ENCODE measurements at regions not wholly inside any gene's neighbourhood (a gene's known extent, or its start where the extent isn't known, plus 50 kb on each side); places are given as distances from the start of the nearest gene placed in this dataset.
"Not testable (repeated sequence)": the region's sequence is repeated elsewhere in the genome, so short reads cannot be mapped to it uniquely, and the experiment has no call there.

- Mint-ChIP-seq H3K4me3 (no peak overlapping the region), H3K27me3 (ENCODE audit: low read depth, poor library complexity) (peaks cover under 1% of the 10 kb centered on the region), H3K36me3 (ENCODE audit: low read depth) (no peaks in the 10 kb centered on the region), H3K27ac (no peak overlapping the region), H3K4me1 (no peaks in the 10 kb centered on the region), H3K9me3 (peaks cover 13% of the 10 kb centered on the region)
- TF ChIP-seq CTCF (IDR thresholded peaks at IDR 0.05): no peak
- DNase-seq: no peak
These were observed 99.5 kb downstream of the POLR2M start for GRCh38 chr15:57806003-57806402.

GRCh38 chr15:57809285-57809684, 102.8 kb downstream of the POLR2M start:
- peaks cover 11% of the 10 kb centered on the region for H3K36me3 Mint-ChIP-seq (ENCODE audit: low read depth)
- H3K9me3 Mint-ChIP-seq: peaks cover 41% of the 10 kb centered on the region
- H3K27me3 Mint-ChIP-seq (ENCODE audit: low read depth, poor library complexity); DNase-seq; H3K4me1 Mint-ChIP-seq; H3K27ac Mint-ChIP-seq; H3K4me3 Mint-ChIP-seq: not testable (repeated sequence)

- Mint-ChIP-seq H3K4me1 (peaks cover 5% of the 10 kb centered on the region), H3K4me3 (no peak overlapping the region), H3K27ac (no peak overlapping the region), H3K27me3 (ENCODE audit: low read depth, poor library complexity) (peaks cover 8% of the 10 kb centered on the region), H3K36me3 (ENCODE audit: low read depth) (peaks cover 11% of the 10 kb centered on the region), H3K9me3 (peaks cover 25% of the 10 kb centered on the region)
- no peak for DNase-seq
- no peak for TF ChIP-seq CTCF (IDR thresholded peaks at IDR 0.05)
These were observed 110.1 kb downstream of the POLR2M start for GRCh38 chr15:57816599-57816998.

- H3K36me3 Mint-ChIP-seq (ENCODE audit: low read depth): no peaks in the 10 kb centered on the region
These were observed 113.1 kb downstream of the POLR2M start for GRCh38 chr15:57819646-57820045.

GRCh38 chr15:57820119-57820518, 113.6 kb downstream of the POLR2M start:
- no peaks in the 10 kb centered on the region for H3K9me3 Mint-ChIP-seq
- TF ChIP-seq CTCF (IDR thresholded peaks at IDR 0.05): no peak
- H3K36me3 Mint-ChIP-seq (ENCODE audit: low read depth): no peaks in the 10 kb centered on the region
- peaks cover 5% of the 10 kb centered on the region for H3K4me1 Mint-ChIP-seq
- H3K27ac Mint-ChIP-seq: no peak overlapping the region
- H3K27me3 Mint-ChIP-seq (ENCODE audit: low read depth, poor library complexity): peaks cover 4% of the 10 kb centered on the region
- H3K4me3 Mint-ChIP-seq: no peak overlapping the region
- DNase-seq: no peak

More at GRCh38 chr15:57819646-57820045, 113.1 kb downstream of the POLR2M start:
- Mint-ChIP-seq H3K27ac (no peak overlapping the region), H3K9me3 (no peaks in the 10 kb centered on the region), H3K4me3 (no peak overlapping the region), H3K27me3 (ENCODE audit: low read depth, poor library complexity) (peaks cover 4% of the 10 kb centered on the region), H3K4me1 (peaks cover 5% of the 10 kb centered on the region)
- DNase-seq: no peak
- TF ChIP-seq CTCF (IDR thresholded peaks at IDR 0.05): no peak

- Mint-ChIP-seq H3K27ac (no peak overlapping the region), H3K27me3 (ENCODE audit: low read depth, poor library complexity) (no peaks in the 10 kb centered on the region), H3K4me3 (no peak overlapping the region), H3K36me3 (ENCODE audit: low read depth) (no peaks in the 10 kb centered on the region), H3K9me3 (no peaks in the 10 kb centered on the region), H3K4me1 (peaks cover 10% of the 10 kb centered on the region)
- no peak for TF ChIP-seq CTCF (IDR thresholded peaks at IDR 0.05)
- DNase-seq: no peak
These were observed 115.3 kb downstream of the POLR2M start for GRCh38 chr15:57821826-57822225.
